ENCODE measurements at regions not wholly inside any gene's neighbourhood (a gene's known extent, or its start where the extent isn't known, plus 50 kb on each side); places are given as distances from the start of the nearest gene placed in this dataset.

GRCh38 chr18:42409005-42409404, 454.0 kb downstream of the PIK3C3 start:
- Histone ChIP-seq H3K27me3 (ENCODE audit: insufficient read depth, poor library complexity, severe bottlenecking) (no peaks in the 10 kb centered on the region), H3K36me3 (ENCODE audit: low read depth) (no peaks in the 10 kb centered on the region), H3K9me3 (ENCODE audit: severe bottlenecking) (no peaks in the 10 kb centered on the region), H3K27ac (ENCODE audit: poor library complexity, severe bottlenecking) (no peak overlapping the region), H3K4me3 (ENCODE audit: severe bottlenecking) (no peak overlapping the region), H3K4me1 (ENCODE audit: insufficient read depth, poor library complexity, severe bottlenecking) (peaks cover 19% of the 10 kb centered on the region)
- ATAC-seq (ENCODE audit: low read depth): no peak
- no peak for DNase-seq (ENCODE audit: low spot score)
- TF ChIP-seq CTCF (IDR thresholded peaks at IDR 0.05; ENCODE audit: poor library complexity, severe bottlenecking): no peak

- no peak for TF ChIP-seq CTCF (IDR thresholded peaks at IDR 0.05; ENCODE audit: poor library complexity, severe bottlenecking)
- H3K27ac ChIP-seq (ENCODE audit: poor library complexity, severe bottlenecking): peak overlapping the region; percentile 65
- no peaks in the 10 kb centered on the region for H3K9me3 ChIP-seq (ENCODE audit: severe bottlenecking)
- DNase-seq (ENCODE audit: low spot score): no peak
- ATAC-seq (ENCODE audit: low read depth): no peak
- H3K27me3 ChIP-seq (ENCODE audit: insufficient read depth, poor library complexity, severe bottlenecking): no peaks in the 10 kb centered on the region
- H3K4me1 ChIP-seq (ENCODE audit: insufficient read depth, poor library complexity, severe bottlenecking): peaks cover 30% of the 10 kb centered on the region
- H3K36me3 ChIP-seq (ENCODE audit: low read depth): no peaks in the 10 kb centered on the region
- H3K4me3 ChIP-seq (ENCODE audit: severe bottlenecking): no peak overlapping the region
These were observed 457.2 kb downstream of the PIK3C3 start for GRCh38 chr18:42412281-42412680.

GRCh38 chr18:42412896-42413295, 457.9 kb downstream of the PIK3C3 start:
- H3K4me3 ChIP-seq (ENCODE audit: severe bottlenecking): no peak overlapping the region
- H3K4me1 ChIP-seq (ENCODE audit: insufficient read depth, poor library complexity, severe bottlenecking): peaks cover 30% of the 10 kb centered on the region
- no peaks in the 10 kb centered on the region for H3K27me3 ChIP-seq (ENCODE audit: insufficient read depth, poor library complexity, severe bottlenecking)
- peak overlapping the region; percentile 65 for H3K27ac ChIP-seq (ENCODE audit: poor library complexity, severe bottlenecking)
- H3K9me3 ChIP-seq (ENCODE audit: severe bottlenecking): no peaks in the 10 kb centered on the region
- TF ChIP-seq CTCF (IDR thresholded peaks at IDR 0.05; ENCODE audit: poor library complexity, severe bottlenecking): no peak
- ATAC-seq (ENCODE audit: low read depth) (peak; percentile 63), DNase-seq (ENCODE audit: low spot score) (no peak)
- H3K36me3 ChIP-seq (ENCODE audit: low read depth): no peaks in the 10 kb centered on the region

GRCh38 chr18:42413870-42414269, 458.8 kb downstream of the PIK3C3 start:
- Histone ChIP-seq H3K27ac (ENCODE audit: poor library complexity, severe bottlenecking) (peak overlapping the region; percentile 65), H3K9me3 (ENCODE audit: severe bottlenecking) (no peaks in the 10 kb centered on the region), H3K36me3 (ENCODE audit: low read depth) (no peaks in the 10 kb centered on the region), H3K4me3 (ENCODE audit: severe bottlenecking) (no peak overlapping the region), H3K27me3 (ENCODE audit: insufficient read depth, poor library complexity, severe bottlenecking) (no peaks in the 10 kb centered on the region), H3K4me1 (ENCODE audit: insufficient read depth, poor library complexity, severe bottlenecking) (peaks cover 30% of the 10 kb centered on the region)
- ATAC-seq (ENCODE audit: low read depth): peak; percentile 40; the same call in 1 of the 3 replicates
- no peak for TF ChIP-seq CTCF (IDR thresholded peaks at IDR 0.05; ENCODE audit: poor library complexity, severe bottlenecking)
- DNase-seq (ENCODE audit: low spot score): no peak

- peak overlapping the region; percentile 65 for H3K27ac ChIP-seq (ENCODE audit: poor library complexity, severe bottlenecking)
- H3K27me3 ChIP-seq (ENCODE audit: insufficient read depth, poor library complexity, severe bottlenecking): no peaks in the 10 kb centered on the region
- ATAC-seq (ENCODE audit: low read depth) (peak; percentile 84), DNase-seq (ENCODE audit: low spot score) (no peak)
- H3K36me3 ChIP-seq (ENCODE audit: low read depth): no peaks in the 10 kb centered on the region
- no peaks in the 10 kb centered on the region for H3K9me3 ChIP-seq (ENCODE audit: severe bottlenecking)
- H3K4me3 ChIP-seq (ENCODE audit: severe bottlenecking): no peak overlapping the region
- peaks cover 30% of the 10 kb centered on the region for H3K4me1 ChIP-seq (ENCODE audit: insufficient read depth, poor library complexity, severe bottlenecking)
- no peak for TF ChIP-seq CTCF (IDR thresholded peaks at IDR 0.05; ENCODE audit: poor library complexity, severe bottlenecking)
These were observed 459.9 kb downstream of the PIK3C3 start for GRCh38 chr18:42414756-42415454.
